Caco-2 (cell line): ENCODE measurements at regions not wholly inside any gene's neighbourhood (a gene's known extent, or its start where the extent isn't known, plus 50 kb on each side); places are given as distances from the start of the nearest gene placed in this dataset.

Experiments used
- BruUV-seq: library from RNA; stranded (reverse); fragments of 400-500 nt; replicated peaks from 2 replicates; lab custom pipeline; 2021; lab: Mats Ljungman, UMichigan
- CTCF ChIA-PET: fragments of 300-600 bp; sonication (Branson Sonifier 250); formaldehyde crosslinking; loops from one replicate; lab custom pipeline; 2022; ENCODE audit warnings: antibody characterized with exemption; lab: Charles Lee
- POLR2A ChIA-PET: fragments of 300-600 bp; sonication (Branson Sonifier 250); formaldehyde crosslinking; loops from one replicate; lab custom pipeline; 2022; ENCODE audit warnings: antibody characterized with exemption; lab: Charles Lee
- DNase-seq, 2 experiments: peaks; one replicate each; pipeline versions ENCODE4 v3.0.0 to v3.0.0-alpha.2; 2020 to 2022
- H3K27me3 ChIP-seq: replicated peaks from 2 replicates; pipeline ENCODE4 v1.6.0; 2011; ENCODE audit warnings: low read length; ENCODE audit not compliant: control insufficient read depth, insufficient read depth
- H3K36me3 ChIP-seq: 2 replicates; pipeline ENCODE4 v1.5.1; 2011; ENCODE audit warnings: low read length; ENCODE audit not compliant: control insufficient read depth, insufficient read depth
- H3K4me1 ChIP-seq: fragments of 250-450 bp; sonication (Bioruptor Pico); 2 replicates; pipeline ENCODE4 v1.5.1; 2020; ENCODE audit warnings: mild to moderate bottlenecking
- H3K4me3 ChIP-seq: 2 replicates; pipeline ENCODE4 v1.5.1; 2011; ENCODE audit warnings: low read depth, mild to moderate bottlenecking, control low read depth, low read length
- H3K9me3 ChIP-seq: fragments of 250-450 bp; sonication (Bioruptor Pico); 2 replicates; pipeline ENCODE4 v1.5.1; 2020; ENCODE audit warnings: mild to moderate bottlenecking, moderate library complexity
- H3K27ac Mint-ChIP-seq: one replicate; pipeline ENCODE4 v1.8.0; 2022; ENCODE audit warnings: mixed read lengths; ENCODE audit not compliant: unreplicated experiment
- H3K27me3 Mint-ChIP-seq: one replicate; pipeline ENCODE4 v1.8.0; 2022; ENCODE audit warnings: mixed read lengths; ENCODE audit not compliant: insufficient read depth, unreplicated experiment
- H3K36me3 Mint-ChIP-seq: one replicate; pipeline ENCODE4 v1.8.0; 2022; ENCODE audit warnings: mild to moderate bottlenecking, mixed read lengths; ENCODE audit not compliant: insufficient read depth, unreplicated experiment
- H3K4me1 Mint-ChIP-seq: one replicate; pipeline ENCODE4 v1.8.0; 2022; ENCODE audit warnings: low read depth, mixed read lengths; ENCODE audit not compliant: unreplicated experiment
- H3K4me3 Mint-ChIP-seq: one replicate; pipeline ENCODE4 v1.8.0; 2022; ENCODE audit warnings: mild to moderate bottlenecking, moderate library complexity, mixed read lengths; ENCODE audit not compliant: unreplicated experiment
- H3K9me3 Mint-ChIP-seq: one replicate; pipeline ENCODE4 v1.8.0; 2022; ENCODE audit warnings: mixed read lengths; ENCODE audit not compliant: unreplicated experiment
- intact Hi-C: fragments of 100-400 bp; cut with micrococcal nuclease; formaldehyde crosslinking; loops from one replicate; pipeline ENCODE4 v1.10.0; 2022; ENCODE audit not compliant: unreplicated experiment
- TF ChIP-seq, protein P1 (sequence below), 2 experiments: fragments of 200-600 bp in 1 of 2; IDR thresholded peaks; 1 replicate in 1 of 2; 2 replicates in 1 of 2; pipeline versions ENCODE4 v1.5.1 to v1.8.0; 2011 to 2022; ENCODE audit warnings: antibody characterized with exemption in 1 of 2, control low read depth in 1 of 2, inconsistent platforms in 1 of 2, low read depth in 1 of 2, low read length in 1 of 2, mild to moderate bottlenecking in 1 of 2, moderate library complexity in 1 of 2; ENCODE audit not compliant: insufficient read depth in 1 of 2, severe bottlenecking in 1 of 2, unreplicated experiment in 1 of 2

DNA sequence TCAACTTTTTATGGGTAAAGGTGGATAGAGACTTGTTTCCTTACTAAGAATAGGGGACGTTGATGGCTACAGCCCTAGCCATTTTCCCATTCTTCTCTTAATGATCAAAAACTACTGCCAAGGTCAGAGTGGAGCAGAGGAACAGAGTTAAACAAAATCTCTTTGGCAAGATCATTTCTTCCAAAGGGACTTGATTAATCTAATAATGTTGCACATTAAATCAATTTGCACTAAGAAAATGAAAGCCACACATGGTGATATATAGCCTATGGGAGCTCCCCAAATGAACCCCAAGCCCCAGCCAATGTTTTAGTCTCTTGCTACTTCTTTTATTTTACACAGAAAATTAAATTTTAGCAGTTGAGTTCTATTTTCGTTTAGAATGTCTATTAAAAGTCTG is 954.5 kb upstream of the SOX9 start:
- Histone ChIP-seq H3K4me1 (peaks cover 4% of the 10 kb centered on the region; the same call in 1 of the 2 replicates), H3K27me3 (no peaks in the 10 kb centered on the region), H3K4me3 (no peak overlapping the region), H3K9me3 (no peaks in the 10 kb centered on the region), H3K36me3 (no peaks in the 10 kb centered on the region)
- no TSS peak for BruUV-seq
- CTCF ChIA-PET: no interaction called here
- no peak for DNase-seq
- no peak overlapping the region for H3K27ac Mint-ChIP-seq
- peaks cover 3% of the 10 kb centered on the region for H3K27me3 Mint-ChIP-seq
- POLR2A ChIA-PET: no interaction called here
- H3K36me3 Mint-ChIP-seq: no peaks in the 10 kb centered on the region
- intact Hi-C loops: no loop called here
- H3K4me3 Mint-ChIP-seq: no peak overlapping the region
- no peaks in the 10 kb centered on the region for H3K4me1 Mint-ChIP-seq
- H3K9me3 Mint-ChIP-seq: no peaks in the 10 kb centered on the region
- TF ChIP-seq, protein P1, sequence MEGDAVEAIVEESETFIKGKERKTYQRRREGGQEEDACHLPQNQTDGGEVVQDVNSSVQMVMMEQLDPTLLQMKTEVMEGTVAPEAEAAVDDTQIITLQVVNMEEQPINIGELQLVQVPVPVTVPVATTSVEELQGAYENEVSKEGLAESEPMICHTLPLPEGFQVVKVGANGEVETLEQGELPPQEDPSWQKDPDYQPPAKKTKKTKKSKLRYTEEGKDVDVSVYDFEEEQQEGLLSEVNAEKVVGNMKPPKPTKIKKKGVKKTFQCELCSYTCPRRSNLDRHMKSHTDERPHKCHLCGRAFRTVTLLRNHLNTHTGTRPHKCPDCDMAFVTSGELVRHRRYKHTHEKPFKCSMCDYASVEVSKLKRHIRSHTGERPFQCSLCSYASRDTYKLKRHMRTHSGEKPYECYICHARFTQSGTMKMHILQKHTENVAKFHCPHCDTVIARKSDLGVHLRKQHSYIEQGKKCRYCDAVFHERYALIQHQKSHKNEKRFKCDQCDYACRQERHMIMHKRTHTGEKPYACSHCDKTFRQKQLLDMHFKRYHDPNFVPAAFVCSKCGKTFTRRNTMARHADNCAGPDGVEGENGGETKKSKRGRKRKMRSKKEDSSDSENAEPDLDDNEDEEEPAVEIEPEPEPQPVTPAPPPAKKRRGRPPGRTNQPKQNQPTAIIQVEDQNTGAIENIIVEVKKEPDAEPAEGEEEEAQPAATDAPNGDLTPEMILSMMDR (IDR thresholded peaks at IDR 0.05; ENCODE audit: insufficient read depth in 1 of 2, low read depth in 1 of 2, low read length in 1 of 2, severe bottlenecking in 1 of 2, unreplicated experiment in 1 of 2): no peak

- Histone ChIP-seq H3K27me3 (no peaks in the 10 kb centered on the region), H3K4me3 (no peak overlapping the region), H3K36me3 (no peaks in the 10 kb centered on the region), H3K9me3 (no peaks in the 10 kb centered on the region), H3K4me1 (peaks cover 4% of the 10 kb centered on the region; the same call in 1 of the 2 replicates)
- CTCF ChIA-PET: no interaction called here
- Mint-ChIP-seq H3K27ac (no peak overlapping the region), H3K4me3 (no peak overlapping the region), H3K27me3 (no peaks in the 10 kb centered on the region), H3K9me3 (no peaks in the 10 kb centered on the region), H3K36me3 (no peaks in the 10 kb centered on the region), H3K4me1 (no peaks in the 10 kb centered on the region)
- TF ChIP-seq, protein P1 (IDR thresholded peaks at IDR 0.05; ENCODE audit: insufficient read depth in 1 of 2, low read depth in 1 of 2, low read length in 1 of 2, severe bottlenecking in 1 of 2, unreplicated experiment in 1 of 2): no peak
- no peak for DNase-seq
- POLR2A ChIA-PET: no interaction called here
- intact Hi-C loops: no loop called here
- BruUV-seq: no TSS peak
Measured at GRCh38 chr17:71168053-71168741, 952.6 kb upstream of the SOX9 start.

DNA sequence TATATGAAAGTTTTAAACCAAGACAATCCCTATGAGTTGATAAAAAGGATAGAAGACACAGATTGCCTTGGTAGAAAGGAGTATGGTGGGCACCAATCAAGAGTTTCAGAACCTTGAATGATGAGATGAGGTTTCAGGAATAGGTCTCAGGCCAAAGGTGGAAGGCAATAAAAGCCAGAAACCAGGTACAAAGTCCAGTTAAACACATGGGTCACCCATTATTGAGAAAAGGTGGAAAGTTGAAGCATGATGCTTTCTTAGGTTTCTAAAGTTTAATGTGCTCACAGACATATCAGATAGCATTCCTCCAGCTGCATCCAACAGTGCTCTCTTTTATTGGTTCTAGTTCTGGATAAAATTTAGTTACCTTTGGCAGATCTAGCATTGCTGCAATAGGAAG is 950.8 kb upstream of the SOX9 start:
- Histone ChIP-seq H3K9me3 (no peaks in the 10 kb centered on the region), H3K4me1 (peaks cover 4% of the 10 kb centered on the region; the same call in 1 of the 2 replicates), H3K27me3 (no peaks in the 10 kb centered on the region), H3K4me3 (no peak overlapping the region), H3K36me3 (no peaks in the 10 kb centered on the region)
- Mint-ChIP-seq H3K27me3 (peaks cover 3% of the 10 kb centered on the region), H3K4me3 (no peak overlapping the region), H3K36me3 (no peaks in the 10 kb centered on the region), H3K27ac (no peak overlapping the region), H3K4me1 (no peaks in the 10 kb centered on the region), H3K9me3 (no peaks in the 10 kb centered on the region)
- ChIA-PET POLR2A (no interaction called here), CTCF (no interaction called here)
- DNase-seq: no peak
- TF ChIP-seq, protein P1 (IDR thresholded peaks at IDR 0.05; ENCODE audit: insufficient read depth in 1 of 2, low read depth in 1 of 2, low read length in 1 of 2, severe bottlenecking in 1 of 2, unreplicated experiment in 1 of 2): no peak
- intact Hi-C loops: no loop called here
- BruUV-seq: no TSS peak
